ENCODE measurements at regions not wholly inside any gene's neighbourhood (a gene's known extent, or its start where the extent isn't known, plus 50 kb on each side); places are given as distances from the start of the nearest gene placed in this dataset.

DNA sequence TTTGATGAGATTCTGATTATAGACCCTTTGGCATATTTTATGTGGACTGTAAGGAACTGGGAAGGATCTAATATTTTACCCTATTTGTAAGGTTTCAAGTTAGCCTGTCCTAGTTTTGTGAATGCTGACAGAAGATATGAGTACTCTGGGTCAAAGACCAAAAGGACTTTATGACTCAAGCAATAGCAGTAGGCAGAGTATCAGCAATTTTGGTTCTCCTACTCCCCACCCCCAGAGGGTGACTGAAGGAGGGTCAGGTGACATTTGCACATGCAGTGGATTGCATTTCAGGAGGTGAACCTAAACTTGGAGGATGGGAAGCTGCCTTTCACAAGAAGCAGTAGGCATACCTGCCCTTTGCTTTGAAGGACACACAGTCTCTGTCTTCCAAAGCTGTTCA is 84.0 kb upstream of the KLF6 start:
- no peak for DNase-seq (ENCODE audit: low read depth)
- TF ChIP-seq, protein P1, sequence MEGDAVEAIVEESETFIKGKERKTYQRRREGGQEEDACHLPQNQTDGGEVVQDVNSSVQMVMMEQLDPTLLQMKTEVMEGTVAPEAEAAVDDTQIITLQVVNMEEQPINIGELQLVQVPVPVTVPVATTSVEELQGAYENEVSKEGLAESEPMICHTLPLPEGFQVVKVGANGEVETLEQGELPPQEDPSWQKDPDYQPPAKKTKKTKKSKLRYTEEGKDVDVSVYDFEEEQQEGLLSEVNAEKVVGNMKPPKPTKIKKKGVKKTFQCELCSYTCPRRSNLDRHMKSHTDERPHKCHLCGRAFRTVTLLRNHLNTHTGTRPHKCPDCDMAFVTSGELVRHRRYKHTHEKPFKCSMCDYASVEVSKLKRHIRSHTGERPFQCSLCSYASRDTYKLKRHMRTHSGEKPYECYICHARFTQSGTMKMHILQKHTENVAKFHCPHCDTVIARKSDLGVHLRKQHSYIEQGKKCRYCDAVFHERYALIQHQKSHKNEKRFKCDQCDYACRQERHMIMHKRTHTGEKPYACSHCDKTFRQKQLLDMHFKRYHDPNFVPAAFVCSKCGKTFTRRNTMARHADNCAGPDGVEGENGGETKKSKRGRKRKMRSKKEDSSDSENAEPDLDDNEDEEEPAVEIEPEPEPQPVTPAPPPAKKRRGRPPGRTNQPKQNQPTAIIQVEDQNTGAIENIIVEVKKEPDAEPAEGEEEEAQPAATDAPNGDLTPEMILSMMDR (IDR thresholded peaks at IDR 0.05; ENCODE audit: control insufficient read depth, insufficient read depth, low read depth, low read length, missing control alignments) = no peak
- H3K4me3 ChIP-seq (ENCODE audit: control insufficient read depth, low read depth, low read length) = no peak overlapping the region

DNA sequence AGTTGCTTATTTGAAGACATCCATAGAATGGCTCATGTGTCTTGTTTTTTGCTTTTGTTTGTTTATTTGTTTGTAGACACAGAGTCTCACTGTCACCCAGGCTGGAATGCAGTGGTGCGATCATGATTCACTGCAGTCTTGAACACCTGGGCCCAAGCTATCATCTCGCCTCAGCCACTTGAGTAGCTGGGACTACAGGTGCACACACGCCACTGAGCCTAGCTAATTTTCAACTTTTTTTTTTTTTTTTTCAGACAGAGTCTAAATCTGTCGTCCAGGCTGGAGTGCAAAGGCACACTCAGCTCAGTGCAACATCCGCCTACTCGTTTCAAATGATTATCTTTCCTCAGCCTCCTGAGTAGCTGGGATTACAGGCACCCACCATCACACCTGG is 83.3 kb upstream of the KLF6 start:
- TF ChIP-seq, protein P1 (IDR thresholded peaks at IDR 0.05; ENCODE audit: control insufficient read depth, insufficient read depth, low read depth, low read length, missing control alignments) = no peak
- DNase-seq (ENCODE audit: low read depth) = no peak
- no peak overlapping the region for H3K4me3 ChIP-seq (ENCODE audit: control insufficient read depth, low read depth, low read length)

DNA sequence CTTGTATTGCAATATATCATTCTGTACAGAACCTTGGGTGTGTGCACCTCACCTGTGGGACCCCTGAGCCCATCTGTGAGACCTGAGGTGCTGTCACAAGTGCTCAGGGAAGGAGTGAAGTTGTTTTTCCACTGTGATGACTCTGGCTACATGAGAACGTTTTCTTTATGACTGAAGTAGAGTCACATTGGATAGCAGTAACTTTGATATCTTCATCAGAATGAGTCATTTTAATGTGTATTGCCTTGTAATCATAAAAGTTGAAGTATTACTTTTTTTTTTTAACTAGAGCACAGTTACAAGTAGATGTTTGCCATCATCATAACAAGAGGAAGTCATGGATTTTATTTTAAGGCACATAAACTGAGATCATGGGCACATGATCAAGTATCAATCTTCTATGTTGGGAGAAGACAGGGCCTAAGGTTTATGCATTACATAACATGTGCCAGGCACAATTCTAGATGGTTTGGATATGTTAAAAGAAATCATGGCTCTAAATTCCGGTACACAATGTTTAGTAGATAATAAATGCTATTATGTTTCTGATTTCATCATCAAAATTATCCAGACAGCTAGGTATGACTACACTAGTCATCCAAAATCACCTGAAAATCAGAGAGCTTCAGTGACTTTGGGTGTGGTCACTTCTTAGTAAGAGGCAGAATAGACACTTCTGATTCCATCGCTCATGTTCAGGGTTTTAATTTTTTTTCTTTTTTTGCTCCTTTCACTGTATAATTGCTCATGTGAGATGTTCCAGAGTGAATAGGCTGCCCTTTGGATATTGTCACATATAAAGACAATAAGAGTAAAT is 82.7 kb upstream of the KLF6 start:
- DNase-seq (ENCODE audit: low read depth) = no peak
- TF ChIP-seq, protein P1 (IDR thresholded peaks at IDR 0.05; ENCODE audit: control insufficient read depth, insufficient read depth, low read depth, low read length, missing control alignments) = no peak

DNA sequence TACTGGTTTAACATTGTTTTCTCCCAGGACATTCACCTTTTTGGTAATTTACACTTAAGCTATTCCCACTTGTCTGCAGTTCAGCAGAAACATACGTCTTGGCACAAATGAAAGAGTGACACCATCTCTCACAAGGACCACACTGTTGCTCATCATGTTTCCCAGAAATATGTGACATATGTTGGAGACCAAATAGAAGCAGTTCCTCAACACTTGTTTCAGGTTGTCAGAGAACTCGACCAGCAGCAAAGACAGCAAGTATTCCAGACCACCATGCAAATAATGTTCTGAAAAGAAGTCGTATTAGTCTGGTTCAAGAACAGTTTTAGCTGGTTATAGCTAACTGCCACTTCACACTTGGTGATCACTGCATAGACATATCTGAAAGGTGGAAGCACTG is 81.3 kb upstream of the KLF6 start:
- DNase-seq (ENCODE audit: low read depth) = no peak
- no peak overlapping the region for H3K4me3 ChIP-seq (ENCODE audit: control insufficient read depth, low read depth, low read length)
- TF ChIP-seq, protein P1 (IDR thresholded peaks at IDR 0.05; ENCODE audit: control insufficient read depth, insufficient read depth, low read depth, low read length, missing control alignments) = no peak

More for the DNA sequence above, 82.7 kb upstream of the KLF6 start:
- no peak overlapping the region for H3K4me3 ChIP-seq (ENCODE audit: control insufficient read depth, low read depth, low read length)

DNA sequence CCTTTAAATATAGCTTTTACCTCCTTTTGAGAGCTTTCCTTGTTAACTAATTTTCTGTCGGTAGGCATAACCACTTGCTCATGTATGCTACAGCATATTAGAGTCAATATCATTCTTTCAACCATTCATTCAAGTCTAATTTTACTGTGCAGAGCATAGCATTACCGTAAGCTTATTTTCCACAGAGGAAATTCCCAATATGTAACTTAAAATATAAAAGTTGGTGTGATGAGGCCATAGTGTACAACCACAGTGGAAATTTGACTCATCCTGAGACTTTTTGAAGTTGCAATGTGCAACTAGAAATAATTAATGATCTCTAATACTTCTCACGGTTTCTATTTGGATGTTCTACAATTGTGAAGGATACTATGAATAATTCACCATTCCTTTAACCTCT is 80.6 kb upstream of the KLF6 start:
- no peak overlapping the region for H3K4me3 ChIP-seq (ENCODE audit: control insufficient read depth, low read depth, low read length)
- TF ChIP-seq, protein P1 (IDR thresholded peaks at IDR 0.05; ENCODE audit: control insufficient read depth, insufficient read depth, low read depth, low read length, missing control alignments) = no peak
- DNase-seq (ENCODE audit: low read depth) = no peak

DNA sequence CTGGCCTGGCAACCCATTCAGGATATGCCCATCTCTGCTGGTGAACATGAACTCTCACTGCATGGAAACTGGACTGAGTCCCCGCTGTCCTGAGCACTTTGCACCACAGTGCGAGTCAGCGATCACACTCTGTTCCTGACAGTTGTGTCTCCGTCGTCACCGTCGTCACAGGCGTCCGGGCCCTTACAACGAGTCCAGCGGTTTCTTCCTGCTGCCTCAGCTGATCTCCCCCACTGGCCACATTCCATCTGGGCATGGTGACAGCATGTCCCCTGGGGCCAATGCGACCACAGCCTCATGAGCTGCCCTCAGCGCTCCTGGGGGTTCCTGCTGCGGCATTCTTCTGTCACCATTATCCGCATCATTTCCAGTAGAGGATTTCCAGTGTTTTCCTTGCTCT is 76.8 kb upstream of the KLF6 start:
- TF ChIP-seq, protein P1 (IDR thresholded peaks at IDR 0.05; ENCODE audit: control insufficient read depth, insufficient read depth, low read depth, low read length, missing control alignments) = no peak
- no peak overlapping the region for H3K4me3 ChIP-seq (ENCODE audit: control insufficient read depth, low read depth, low read length)
- DNase-seq (ENCODE audit: low read depth) = no peak

Data from AG09309 (cell line).